SW480 (cell line): ENCODE measurements at regions not wholly inside any gene's neighbourhood (a gene's known extent, or its start where the extent isn't known, plus 50 kb on each side); places are given as distances from the start of the nearest gene placed in this dataset.

Experiments
- DNase-seq: peaks from one replicate; pipeline ENCODE4 v3.0.0-alpha.2; 2016; ENCODE audit warnings: low spot score

GRCh38 chr6:66418906-66419305 is 711.9 kb upstream of the EYS start:
- no peak for DNase-seq

GRCh38 chr6:66403966-66404365 is 696.9 kb upstream of the EYS start:
- DNase-seq: no peak

GRCh38 chr6:66402873-66403272 is 695.8 kb upstream of the EYS start:
- no peak for DNase-seq

- DNase-seq: no peak
Measured at GRCh38 chr6:66396549-66396948, 689.5 kb upstream of the EYS start.

- DNase-seq: no peak
Measured at GRCh38 chr6:66396145-66396544, 689.1 kb upstream of the EYS start.

- DNase-seq: no peak
Measured at GRCh38 chr6:66390393-66390792, 683.4 kb upstream of the EYS start.

GRCh38 chr6:66376001-66376400 is 669.0 kb upstream of the EYS start:
- DNase-seq: no peak

GRCh38 chr6:66369407-66369806 is 662.4 kb upstream of the EYS start:
- DNase-seq: no peak

GRCh38 chr6:66362888-66363287 is 655.9 kb upstream of the EYS start:
- DNase-seq: no peak

GRCh38 chr6:66361886-66362285 is 654.9 kb upstream of the EYS start:
- no peak for DNase-seq

- no peak for DNase-seq
Measured at GRCh38 chr6:66357781-66358180, 650.8 kb upstream of the EYS start.

GRCh38 chr6:66355471-66355870 is 648.4 kb upstream of the EYS start:
- no peak for DNase-seq

- no peak for DNase-seq
Measured at GRCh38 chr6:66344796-66345195, 637.8 kb upstream of the EYS start.

GRCh38 chr6:66340736-66341135 is 633.7 kb upstream of the EYS start:
- DNase-seq: no peak

- no peak for DNase-seq
Measured at GRCh38 chr6:66336176-66336575, 629.1 kb upstream of the EYS start.

- DNase-seq: no peak
Measured at GRCh38 chr6:66328200-66328599, 621.2 kb upstream of the EYS start.

GRCh38 chr6:66326228-66326627 is 619.2 kb upstream of the EYS start:
- no peak for DNase-seq

GRCh38 chr6:66321017-66321416 is 614.0 kb upstream of the EYS start:
- DNase-seq: no peak

GRCh38 chr6:66307490-66307889 is 600.5 kb upstream of the EYS start:
- no peak for DNase-seq

GRCh38 chr6:66291905-66292304 is 584.9 kb upstream of the EYS start:
- no peak for DNase-seq

GRCh38 chr6:66289889-66290288 is 582.9 kb upstream of the EYS start:
- no peak for DNase-seq

- DNase-seq: no peak
Measured at GRCh38 chr6:66278115-66278514, 571.1 kb upstream of the EYS start.

- DNase-seq: no peak
Measured at GRCh38 chr6:66277400-66277799, 570.4 kb upstream of the EYS start.

- DNase-seq: no peak
Measured at GRCh38 chr6:66265737-66266136, 558.7 kb upstream of the EYS start.

GRCh38 chr6:66264376-66264775 is 557.4 kb upstream of the EYS start:
- DNase-seq: no peak
